HG03354 (cell line): ENCODE measurements at regions not wholly inside any gene's neighbourhood (a gene's known extent, or its start where the extent isn't known, plus 50 kb on each side); places are given as distances from the start of the nearest gene placed in this dataset.
A peak's percentile ranks its signal among the peaks of the same experiment; 100 is the strongest.

Experiments
- ATAC-seq: cut with Tn5 transposase; IDR thresholded peaks from one replicate; pipeline ENCODE4 v1.9.1; 2021; ENCODE audit warnings: mild to moderate bottlenecking; ENCODE audit not compliant: unreplicated experiment, poor library complexity, severe bottlenecking

- peak; percentile 87 for ATAC-seq
Measured at GRCh38 chr12:66047411-66048021, 83.0 kb downstream of the LLPH start.

GRCh38 chr12:66045506-66045905 is 85.0 kb downstream of the LLPH start:
- no peak for ATAC-seq

- ATAC-seq, result no peak
Measured at GRCh38 chr12:66044731-66045130, 85.8 kb downstream of the LLPH start.

- no peak for ATAC-seq
Measured at GRCh38 chr12:66043035-66043434, 87.5 kb downstream of the LLPH start.

- ATAC-seq, result no peak
Measured at GRCh38 chr12:66041651-66042363, 88.7 kb downstream of the LLPH start.

DNA sequence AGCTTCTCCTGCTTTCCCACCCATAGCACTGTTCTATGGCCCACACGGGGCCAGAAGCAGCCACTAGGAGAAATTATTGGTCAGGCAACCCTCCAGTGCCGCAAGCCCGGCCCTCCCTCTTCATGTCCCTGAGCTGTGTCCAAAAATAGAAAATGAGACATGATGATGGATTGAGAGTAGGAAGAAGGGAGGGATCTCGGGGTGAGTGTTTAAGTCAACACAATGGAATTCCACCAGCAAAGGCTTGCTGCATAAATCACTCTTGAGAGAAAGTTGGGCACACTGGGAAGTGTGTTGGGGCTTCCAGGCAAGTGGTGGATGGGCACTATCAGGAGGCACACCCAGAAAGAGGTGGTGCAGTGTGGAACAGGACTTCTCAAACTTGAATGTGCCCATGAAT is 94.2 kb downstream of the LLPH start:
- ATAC-seq, result no peak

DNA sequence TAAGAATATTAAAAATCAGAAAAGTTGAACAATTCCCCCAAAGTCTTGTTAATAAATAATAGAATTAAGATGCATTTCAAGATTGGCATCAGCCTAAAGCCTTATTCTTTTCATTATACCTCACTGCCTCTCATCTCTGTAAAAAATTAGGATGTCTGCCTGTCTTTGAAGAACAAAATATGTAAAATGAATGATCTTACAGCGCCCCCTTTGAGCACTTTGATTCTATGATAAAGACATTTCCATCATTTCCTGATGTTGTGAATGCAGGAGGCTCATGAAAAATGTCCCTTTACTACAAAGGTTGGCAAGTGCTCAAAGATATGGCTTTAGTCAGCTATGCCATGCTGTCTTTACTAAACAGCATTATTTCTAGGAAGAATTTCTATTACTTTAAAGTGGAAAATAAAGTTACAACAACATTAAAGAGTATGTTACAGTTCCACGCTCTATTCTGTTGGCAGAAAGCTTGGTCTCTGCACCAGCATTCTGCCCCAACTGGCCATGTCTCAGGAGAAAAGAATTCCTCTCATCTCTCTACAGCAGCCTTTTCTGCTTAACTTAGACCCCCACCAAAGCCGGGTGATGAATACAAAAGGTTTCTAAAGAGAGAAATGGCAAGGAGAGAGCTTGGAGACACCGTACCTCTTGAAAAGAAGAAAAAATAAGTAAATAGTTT is 95.1 kb downstream of the LLPH start:
- no peak for ATAC-seq

- no peak for ATAC-seq
Measured at GRCh38 chr12:66033151-66033550, 97.4 kb downstream of the LLPH start.

DNA sequence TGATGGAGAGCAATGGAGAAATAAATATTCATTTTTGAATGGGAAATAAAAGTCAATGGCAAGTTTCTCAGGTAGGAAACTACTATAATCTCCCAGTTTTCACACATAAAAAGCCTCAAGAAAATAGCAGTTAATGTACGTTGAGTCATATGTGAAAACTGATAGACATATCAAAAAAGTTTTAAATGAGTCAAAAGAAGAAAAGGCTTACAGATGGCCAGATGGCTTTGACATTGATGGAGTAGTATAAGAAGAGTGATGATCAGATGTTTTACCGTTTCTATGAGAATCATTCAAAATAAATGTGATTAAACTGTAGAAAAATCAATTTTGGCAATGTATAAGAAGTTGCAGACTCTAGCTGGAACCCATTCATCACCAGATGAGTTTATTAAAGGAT is 97.8 kb downstream of the LLPH start:
- no peak for ATAC-seq

GRCh38 chr12:66030217-66030781 is 100.3 kb downstream of the LLPH start:
- no peak for ATAC-seq

GRCh38 chr12:66028390-66028789 is 102.2 kb downstream of the LLPH start:
- ATAC-seq, result no peak

- ATAC-seq, result no peak
Measured at GRCh38 chr12:66025477-66025876, 105.1 kb downstream of the LLPH start.

GRCh38 chr12:66024949-66025348 is 105.6 kb downstream of the LLPH start:
- ATAC-seq, result no peak

GRCh38 chr12:66020481-66020880 is 110.1 kb downstream of the LLPH start:
- ATAC-seq, result no peak

- no peak for ATAC-seq
Measured at GRCh38 chr12:66017736-66018135, 112.8 kb downstream of the LLPH start.
